ENCODE measurements at regions not wholly inside any gene's neighbourhood (a gene's known extent, or its start where the extent isn't known, plus 50 kb on each side); places are given as distances from the start of the nearest gene placed in this dataset.

DNA sequence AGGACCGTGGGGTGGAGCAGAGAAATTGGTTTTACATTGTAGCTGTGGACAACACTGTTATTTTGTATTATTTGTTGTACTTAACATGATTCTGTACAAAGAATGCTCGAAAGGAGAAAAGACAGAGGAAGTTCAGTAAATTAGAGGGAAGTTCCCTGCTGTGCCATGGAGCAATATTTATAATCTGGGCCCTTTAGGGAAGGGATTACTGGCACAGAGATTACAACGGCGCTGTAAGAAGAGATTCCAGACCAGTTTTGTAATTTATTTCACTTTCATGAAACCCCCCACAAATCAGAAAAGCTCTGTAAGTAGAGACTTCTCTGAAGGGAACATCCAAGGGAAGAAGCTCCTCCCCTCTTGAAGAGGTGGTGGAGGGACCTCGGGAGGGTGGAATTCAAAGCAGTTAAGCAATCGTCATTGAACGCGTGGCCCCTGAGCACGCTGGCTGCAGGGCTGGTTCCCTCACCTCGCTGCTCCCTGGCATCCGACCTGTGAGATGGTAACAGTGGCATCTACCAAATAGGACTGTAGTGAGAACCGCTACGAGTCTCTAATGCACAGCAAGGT lies 113.5 kb downstream of the KLF6 start:
- TF ChIP-seq, protein P1, sequence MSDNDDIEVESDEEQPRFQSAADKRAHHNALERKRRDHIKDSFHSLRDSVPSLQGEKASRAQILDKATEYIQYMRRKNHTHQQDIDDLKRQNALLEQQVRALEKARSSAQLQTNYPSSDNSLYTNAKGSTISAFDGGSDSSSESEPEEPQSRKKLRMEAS (IDR thresholded peaks at IDR 0.05; ENCODE audit: low read depth, low read length) = no peak
- no peak for TF ChIP-seq MYC (IDR thresholded peaks at IDR 0.05; ENCODE audit: low read depth, low read length)
- TF ChIP-seq, protein P2, sequence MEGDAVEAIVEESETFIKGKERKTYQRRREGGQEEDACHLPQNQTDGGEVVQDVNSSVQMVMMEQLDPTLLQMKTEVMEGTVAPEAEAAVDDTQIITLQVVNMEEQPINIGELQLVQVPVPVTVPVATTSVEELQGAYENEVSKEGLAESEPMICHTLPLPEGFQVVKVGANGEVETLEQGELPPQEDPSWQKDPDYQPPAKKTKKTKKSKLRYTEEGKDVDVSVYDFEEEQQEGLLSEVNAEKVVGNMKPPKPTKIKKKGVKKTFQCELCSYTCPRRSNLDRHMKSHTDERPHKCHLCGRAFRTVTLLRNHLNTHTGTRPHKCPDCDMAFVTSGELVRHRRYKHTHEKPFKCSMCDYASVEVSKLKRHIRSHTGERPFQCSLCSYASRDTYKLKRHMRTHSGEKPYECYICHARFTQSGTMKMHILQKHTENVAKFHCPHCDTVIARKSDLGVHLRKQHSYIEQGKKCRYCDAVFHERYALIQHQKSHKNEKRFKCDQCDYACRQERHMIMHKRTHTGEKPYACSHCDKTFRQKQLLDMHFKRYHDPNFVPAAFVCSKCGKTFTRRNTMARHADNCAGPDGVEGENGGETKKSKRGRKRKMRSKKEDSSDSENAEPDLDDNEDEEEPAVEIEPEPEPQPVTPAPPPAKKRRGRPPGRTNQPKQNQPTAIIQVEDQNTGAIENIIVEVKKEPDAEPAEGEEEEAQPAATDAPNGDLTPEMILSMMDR (IDR thresholded peaks at IDR 0.05; ENCODE audit: low read depth, low read length) = no peak
- no peak for TF ChIP-seq POLR2A (IDR thresholded peaks at IDR 0.05; ENCODE audit: extremely low read depth, insufficient read length)
- DNase-seq (ENCODE audit: low read depth) = peak; percentile 36

DNA sequence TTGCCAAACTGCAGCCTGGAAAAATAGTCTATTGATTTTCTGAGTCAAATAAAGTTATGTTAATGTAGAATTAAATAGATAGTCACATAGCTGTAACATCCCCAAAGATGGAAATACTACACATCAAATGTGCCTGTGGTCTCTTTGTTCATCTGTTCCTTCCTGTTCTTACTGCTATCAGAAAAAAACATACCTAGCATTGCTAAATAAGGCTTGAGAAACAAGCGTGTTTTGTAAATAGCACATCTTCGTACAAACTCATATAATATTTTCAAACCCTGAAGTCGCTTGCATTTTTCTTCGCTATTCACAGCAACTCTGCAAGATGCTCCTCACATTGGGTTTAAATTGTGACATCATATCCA lies 116.1 kb downstream of the KLF6 start:
- H3K4me3 ChIP-seq (ENCODE audit: low read depth, low read length) = no peak overlapping the region
- no peak for DNase-seq (ENCODE audit: low read depth)

More for the DNA sequence above, 113.5 kb downstream of the KLF6 start:
- H3K4me3 ChIP-seq (ENCODE audit: low read depth, low read length) = no peak overlapping the region

DNA sequence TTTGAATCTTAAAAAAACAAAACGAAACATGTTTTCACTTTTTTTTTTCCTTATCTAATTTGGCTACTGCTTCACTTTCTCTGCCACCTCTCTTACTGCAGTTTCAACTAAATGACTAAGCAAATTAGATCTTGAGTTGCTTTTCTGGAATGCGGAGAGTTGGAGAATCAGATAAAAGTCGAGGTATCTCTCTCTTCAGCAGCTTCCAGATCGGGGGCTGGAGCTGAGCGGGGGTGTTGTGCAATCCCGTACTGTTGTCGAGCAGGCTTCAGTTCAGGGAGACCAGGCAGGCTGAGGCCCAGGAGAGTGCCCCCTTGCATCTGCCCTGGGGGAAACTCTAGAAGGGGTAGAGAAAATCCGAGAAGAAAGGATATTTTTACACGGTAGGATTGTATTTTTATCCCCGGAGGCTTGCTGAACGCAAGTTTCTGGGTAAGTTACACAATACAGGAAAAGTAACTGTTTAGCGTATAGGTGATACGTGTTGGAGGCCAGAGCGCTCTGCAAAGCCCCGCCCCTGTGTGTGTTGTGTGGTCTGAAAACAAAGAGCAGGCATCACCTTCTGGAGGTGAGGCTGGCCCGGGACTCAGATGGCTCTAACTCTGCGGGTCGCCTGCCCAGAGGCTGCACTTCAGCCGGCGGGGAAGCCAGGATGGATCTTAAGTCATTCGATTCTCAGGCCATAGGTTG lies 116.6 kb downstream of the KLF6 start:
- H3K4me3 ChIP-seq (ENCODE audit: low read depth, low read length) = no peak overlapping the region
- TF ChIP-seq, protein P1 (IDR thresholded peaks at IDR 0.05; ENCODE audit: low read depth, low read length) = no peak
- TF ChIP-seq, protein P2 (IDR thresholded peaks at IDR 0.05; ENCODE audit: low read depth, low read length) = no peak
- TF ChIP-seq POLR2A (IDR thresholded peaks at IDR 0.05; ENCODE audit: extremely low read depth, insufficient read length) = no peak
- no peak for TF ChIP-seq MYC (IDR thresholded peaks at IDR 0.05; ENCODE audit: low read depth, low read length)
- peak; percentile 56 for DNase-seq (ENCODE audit: low read depth)

More for the DNA sequence above, 116.1 kb downstream of the KLF6 start:
- TF ChIP-seq POLR2A (IDR thresholded peaks at IDR 0.05; ENCODE audit: extremely low read depth, insufficient read length) = no peak
- TF ChIP-seq, protein P2 (IDR thresholded peaks at IDR 0.05; ENCODE audit: low read depth, low read length) = no peak

DNA sequence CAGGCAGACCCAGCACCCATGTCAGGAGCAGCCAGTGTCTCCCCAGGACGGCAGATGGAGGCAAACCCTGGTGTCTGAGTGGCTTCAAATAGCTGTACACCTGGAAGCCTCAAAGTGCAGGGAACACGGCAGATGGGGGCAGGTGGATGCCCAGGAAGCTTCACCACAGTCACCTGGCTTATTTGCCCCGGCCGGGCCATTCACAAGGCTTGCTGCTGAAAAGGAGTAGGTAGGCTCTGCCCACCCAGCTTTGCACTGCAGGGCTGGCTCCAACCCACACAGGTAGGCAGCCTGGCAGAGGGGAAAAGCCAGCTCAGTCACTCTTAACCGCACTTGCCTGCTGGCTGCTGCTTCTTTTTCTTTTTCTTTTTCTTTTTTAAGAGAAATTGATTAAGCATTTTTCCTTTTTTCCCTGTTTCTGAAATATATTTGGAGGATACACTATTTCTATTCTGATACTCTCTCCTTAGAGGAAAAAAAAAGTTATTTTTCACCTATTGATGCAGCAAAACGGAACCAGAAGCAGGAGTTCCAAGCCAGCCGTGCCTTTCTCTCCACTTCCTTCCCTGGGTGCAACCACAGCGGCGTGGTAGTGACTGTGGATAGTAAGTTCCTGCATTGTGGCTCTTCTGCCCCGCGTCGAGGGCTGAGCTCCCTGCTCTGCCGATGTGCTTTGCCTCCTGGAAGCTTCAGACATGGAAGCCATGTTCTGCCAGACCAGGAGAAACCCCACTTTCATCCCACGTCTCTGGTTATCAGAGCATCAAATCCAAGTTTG lies 118.3 kb downstream of the KLF6 start:
- TF ChIP-seq, protein P2 (IDR thresholded peaks at IDR 0.05; ENCODE audit: low read depth, low read length) = no peak
- TF ChIP-seq, protein P1 (IDR thresholded peaks at IDR 0.05; ENCODE audit: low read depth, low read length) = no peak
- TF ChIP-seq POLR2A (IDR thresholded peaks at IDR 0.05; ENCODE audit: extremely low read depth, insufficient read length) (no peak), MYC (IDR thresholded peaks at IDR 0.05; ENCODE audit: low read depth, low read length) (no peak)
- peak; percentile 39 for DNase-seq (ENCODE audit: low read depth)
- H3K4me3 ChIP-seq (ENCODE audit: low read depth, low read length) = no peak overlapping the region

DNA sequence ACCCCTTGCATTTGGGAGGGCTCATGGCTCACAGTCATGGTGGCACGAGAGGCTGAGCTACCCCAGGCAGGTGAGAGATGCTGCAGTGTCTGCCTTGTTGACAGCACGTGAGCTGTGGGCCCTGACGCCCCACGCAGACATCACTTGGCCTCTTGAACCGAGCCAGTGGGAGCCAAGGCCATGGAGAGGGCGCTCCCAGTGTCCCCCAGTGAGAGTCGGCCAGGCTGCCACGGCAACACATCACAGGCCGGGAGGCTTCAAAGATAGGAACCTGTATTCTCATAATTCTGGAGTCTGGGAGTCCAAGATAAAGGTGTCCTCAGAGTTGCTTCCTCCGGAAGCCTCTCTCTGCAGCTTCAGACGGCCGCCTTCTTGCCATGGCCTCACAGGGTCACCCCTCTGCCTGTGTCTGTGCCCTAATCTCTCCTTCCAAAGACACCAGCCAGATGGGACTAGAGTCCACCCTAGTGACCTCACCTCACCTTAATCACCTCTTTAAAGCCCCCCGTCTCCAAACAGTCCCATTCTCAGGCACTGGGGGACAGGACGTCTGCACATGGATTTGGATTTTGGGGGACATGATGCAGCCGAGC lies 119.6 kb downstream of the KLF6 start:
- H3K4me3 ChIP-seq (ENCODE audit: low read depth, low read length) = no peak overlapping the region
- TF ChIP-seq POLR2A (IDR thresholded peaks at IDR 0.05; ENCODE audit: extremely low read depth, insufficient read length) (no peak), MYC (IDR thresholded peaks at IDR 0.05; ENCODE audit: low read depth, low read length) (no peak)
- TF ChIP-seq, protein P1 (IDR thresholded peaks at IDR 0.05; ENCODE audit: low read depth, low read length) = no peak
- TF ChIP-seq, protein P2 (IDR thresholded peaks at IDR 0.05; ENCODE audit: low read depth, low read length) = no peak
- DNase-seq (ENCODE audit: low read depth) = no peak
